GM21447 (cell line): ENCODE measurements at regions not wholly inside any gene's neighbourhood (a gene's known extent, or its start where the extent isn't known, plus 50 kb on each side); places are given as distances from the start of the nearest gene placed in this dataset.
"Not testable (repeated sequence)": the region's sequence is repeated elsewhere in the genome, so short reads cannot be mapped to it uniquely, and the experiment has no call there.

Experiments used
- ATAC-seq: cut with Tn5 transposase; IDR thresholded peaks from one replicate; pipeline ENCODE4 v1.9.1; 2021; ENCODE audit not compliant: unreplicated experiment

- ATAC-seq, result no peak
Observed at GRCh38 chr12:83769151-83769550, 1082.4 kb downstream of the TMTC2 start.

GRCh38 chr12:83767723-83768122 is 1081.0 kb downstream of the TMTC2 start:
- no peak for ATAC-seq

- ATAC-seq, result no peak
Observed at GRCh38 chr12:83763425-83763824, 1076.7 kb downstream of the TMTC2 start.

GRCh38 chr12:83759906-83760305 is 1073.2 kb downstream of the TMTC2 start:
- ATAC-seq, result no peak

- no peak for ATAC-seq
Observed at GRCh38 chr12:83758888-83759631, 1072.4 kb downstream of the TMTC2 start.

GRCh38 chr12:83753904-83754303 is 1067.2 kb downstream of the TMTC2 start:
- no peak for ATAC-seq

GRCh38 chr12:83753205-83753604 is 1066.5 kb downstream of the TMTC2 start:
- ATAC-seq, result no peak

GRCh38 chr12:83739607-83740006 is 1052.9 kb downstream of the TMTC2 start:
- no peak for ATAC-seq

GRCh38 chr12:83710851-83711250 is 1024.1 kb downstream of the TMTC2 start:
- ATAC-seq, result no peak

- no peak for ATAC-seq
Observed at GRCh38 chr12:83709899-83710298, 1023.2 kb downstream of the TMTC2 start.

GRCh38 chr12:83700838-83701237 is 1014.1 kb downstream of the TMTC2 start:
- no peak for ATAC-seq

GRCh38 chr12:83696311-83696710 is 1009.6 kb downstream of the TMTC2 start:
- ATAC-seq, result not testable (repeated sequence)

GRCh38 chr12:83691730-83692129 is 1005.0 kb downstream of the TMTC2 start:
- no peak for ATAC-seq

GRCh38 chr12:83690465-83690864 is 1003.8 kb downstream of the TMTC2 start:
- no peak for ATAC-seq

GRCh38 chr12:83689333-83689732 is 1002.6 kb downstream of the TMTC2 start:
- no peak for ATAC-seq

- no peak for ATAC-seq
Observed at GRCh38 chr12:83676781-83677295, 990.1 kb downstream of the TMTC2 start.

- no peak for ATAC-seq
Observed at GRCh38 chr12:83666690-83667089, 980.0 kb downstream of the TMTC2 start.

GRCh38 chr12:83665634-83666218 is 979.0 kb downstream of the TMTC2 start:
- ATAC-seq, result no peak

- no peak for ATAC-seq
Observed at GRCh38 chr12:83664650-83665049, 977.9 kb downstream of the TMTC2 start.

GRCh38 chr12:83660727-83661358 is 974.1 kb downstream of the TMTC2 start:
- ATAC-seq, result no peak

- ATAC-seq, result no peak
Observed at GRCh38 chr12:83659321-83659720, 972.6 kb downstream of the TMTC2 start.

- ATAC-seq, result no peak
Observed at GRCh38 chr12:83656004-83656403, 969.3 kb downstream of the TMTC2 start.
